Ammon's horn (tissue), 1 donor: ENCODE measurements at regions not wholly inside any gene's neighbourhood (a gene's known extent, or its start where the extent isn't known, plus 50 kb on each side); places are given as distances from the start of the nearest gene placed in this dataset.
"Not testable (repeated sequence)": the region's sequence is repeated elsewhere in the genome, so short reads cannot be mapped to it uniquely, and the experiment has no call there.

Experiments used
- DNase-seq: peaks from one replicate; pipeline ENCODE4 v3.0.0-alpha.2; 2016; ENCODE audit warnings: low spot score

DNA sequence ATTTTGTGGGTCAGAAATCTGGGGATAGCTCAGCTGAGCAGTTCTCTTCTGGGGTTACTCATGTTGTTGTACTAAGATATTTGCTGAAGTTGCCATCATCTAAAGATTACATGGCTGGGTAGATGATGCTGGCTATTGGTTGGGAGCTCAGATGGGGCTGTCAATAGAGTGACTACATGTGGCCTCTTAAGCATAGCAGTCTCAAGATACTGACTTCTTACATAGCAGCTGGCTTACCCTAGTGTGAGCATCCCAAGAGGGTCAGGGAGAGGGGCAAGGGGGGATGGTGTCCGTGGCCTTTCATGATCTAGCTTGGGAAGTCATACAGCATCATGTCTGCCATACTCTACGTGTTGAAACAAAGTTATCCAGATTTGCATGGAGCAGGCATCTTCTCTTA lies 90.1 kb upstream of the HMGA2 start:
- no peak for DNase-seq

DNA sequence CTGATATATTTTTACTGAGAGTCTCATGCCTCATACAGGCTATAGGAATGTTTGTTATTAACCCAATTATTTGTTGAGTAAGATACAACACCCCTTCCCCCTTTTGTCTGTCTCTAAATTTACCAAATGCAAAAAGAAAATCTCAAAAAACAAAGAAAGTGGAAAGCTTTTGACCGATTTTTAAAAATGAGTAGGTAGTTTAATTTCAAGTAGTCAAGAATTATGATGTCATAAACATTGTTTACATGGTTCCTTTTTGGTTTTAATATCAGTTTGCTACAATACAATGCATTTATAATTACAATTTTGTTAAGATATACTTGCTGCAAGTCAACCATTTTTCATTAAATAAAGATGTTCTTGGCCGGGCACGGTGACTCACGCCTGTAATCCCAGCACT lies 84.7 kb upstream of the HMGA2 start:
- no peak for DNase-seq

DNA sequence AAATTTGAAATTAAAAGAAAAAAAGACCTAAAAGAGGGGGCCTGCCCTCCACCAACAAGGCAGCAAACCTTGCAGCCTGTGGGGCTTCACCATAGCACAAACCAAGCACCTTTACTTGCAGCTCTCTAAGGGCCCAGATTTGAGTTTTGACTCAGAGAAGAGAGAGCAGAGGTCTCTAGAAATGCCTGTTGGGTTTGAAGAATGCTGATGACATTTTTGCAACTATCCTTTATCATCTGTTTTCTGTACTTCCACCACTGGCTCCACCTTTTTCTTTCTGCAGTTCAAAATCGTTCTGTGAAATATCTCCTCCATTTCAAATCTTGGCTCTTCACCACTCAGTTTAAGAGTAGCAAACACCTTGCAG lies 83.8 kb upstream of the HMGA2 start:
- no peak for DNase-seq

DNA sequence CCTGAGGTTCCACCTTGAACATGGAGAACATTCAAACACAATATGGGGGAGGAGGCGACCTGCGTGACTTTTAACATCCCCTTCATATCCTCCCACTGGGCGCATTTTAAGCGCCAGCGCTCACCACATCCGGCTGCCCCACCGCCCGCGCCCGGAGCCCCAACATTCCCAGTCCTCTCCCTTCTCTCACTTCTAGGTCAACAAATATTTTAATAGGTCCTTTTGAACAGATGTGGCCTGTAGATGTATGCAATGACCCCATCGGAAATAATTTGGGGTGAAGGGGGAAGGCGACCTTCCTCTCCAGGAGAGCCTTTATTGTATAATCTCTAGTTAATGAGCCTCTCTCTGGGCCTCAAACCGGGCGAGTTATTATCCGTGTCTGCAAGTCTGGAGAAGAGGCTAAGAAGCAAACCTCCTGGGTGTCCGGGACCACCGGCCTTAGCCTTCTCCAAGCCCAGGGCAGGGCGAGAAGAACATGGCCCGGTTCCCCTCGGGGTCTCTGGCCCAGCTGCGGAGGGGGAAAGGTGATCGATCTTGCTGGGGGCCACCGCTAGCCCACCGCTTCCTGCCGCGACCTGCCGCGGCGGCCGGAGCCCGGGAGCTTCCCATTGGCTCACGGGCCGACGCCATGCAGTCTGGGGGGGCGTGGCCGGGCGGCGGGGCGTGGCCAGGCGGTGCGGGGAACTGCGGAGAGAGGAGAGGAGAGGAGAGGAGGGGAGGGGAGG lies 83.2 kb upstream of the HMGA2 start:
- peak; percentile 55 for DNase-seq

DNA sequence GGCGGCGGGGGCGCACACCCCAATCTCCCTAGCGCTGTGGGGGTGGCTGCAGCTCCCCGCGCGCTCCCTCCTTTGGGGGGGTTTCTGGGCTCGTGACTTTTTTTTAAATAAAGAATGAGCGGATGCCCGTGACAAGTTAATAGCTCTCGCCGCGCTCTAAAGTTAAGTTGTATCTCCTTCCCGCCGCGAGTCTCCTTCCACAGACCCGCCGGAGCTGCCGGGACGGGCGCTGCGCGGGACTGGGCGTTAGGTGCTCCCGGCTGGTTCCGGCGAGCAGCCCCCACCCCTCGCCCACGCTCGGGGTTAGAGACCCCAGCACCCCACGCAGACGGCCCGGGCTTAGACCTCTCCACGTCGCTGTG lies 82.6 kb upstream of the HMGA2 start:
- no peak for DNase-seq

DNA sequence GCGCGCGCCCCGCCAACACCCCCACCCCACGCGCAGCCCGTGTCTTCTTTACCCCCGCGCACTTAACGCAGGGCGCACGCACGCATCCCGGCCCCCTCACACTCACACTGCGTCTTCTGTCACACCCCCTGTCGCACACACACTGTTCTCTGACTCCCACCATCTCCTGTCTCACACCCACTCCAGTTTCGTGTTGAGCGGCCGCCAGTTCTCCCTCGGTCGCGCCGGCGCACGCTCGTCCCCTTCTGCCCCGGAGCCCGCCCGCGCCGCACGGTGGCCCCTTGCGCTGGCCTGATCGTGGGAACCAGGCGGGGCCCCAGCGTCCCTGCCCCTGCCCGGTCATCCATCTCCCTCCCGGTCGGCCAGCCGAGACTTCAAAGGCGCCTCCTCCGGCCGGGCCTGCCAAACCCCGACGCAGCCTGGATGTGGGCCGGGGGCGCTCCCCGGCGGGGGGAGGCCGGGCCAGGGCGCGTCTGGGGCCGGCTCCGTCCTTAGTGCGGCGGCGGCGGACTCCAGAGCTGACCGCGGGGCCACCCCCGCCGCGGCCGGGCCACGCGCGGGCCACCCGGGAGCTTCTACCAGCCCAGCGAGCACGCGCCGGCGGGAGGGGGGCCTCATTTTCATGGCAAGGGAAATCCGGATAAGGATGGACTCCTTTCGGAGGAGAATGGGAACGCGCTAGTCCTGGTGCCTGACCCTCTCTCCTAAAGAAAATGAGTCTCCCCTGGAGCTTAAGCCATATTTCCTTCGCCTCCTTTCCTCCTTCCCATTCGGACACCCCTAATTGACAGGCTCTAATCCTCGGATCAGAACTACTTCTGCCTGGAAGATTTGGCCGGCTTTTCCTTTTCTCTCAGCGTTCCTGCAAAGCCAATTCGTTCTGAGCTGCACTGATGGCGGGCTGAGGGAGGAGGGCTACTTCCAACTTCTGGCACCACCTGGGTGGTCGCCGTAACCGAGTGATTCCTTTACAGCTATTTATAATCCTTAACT lies 82.0 kb upstream of the HMGA2 start:
- peak; percentile 22 for DNase-seq

DNA sequence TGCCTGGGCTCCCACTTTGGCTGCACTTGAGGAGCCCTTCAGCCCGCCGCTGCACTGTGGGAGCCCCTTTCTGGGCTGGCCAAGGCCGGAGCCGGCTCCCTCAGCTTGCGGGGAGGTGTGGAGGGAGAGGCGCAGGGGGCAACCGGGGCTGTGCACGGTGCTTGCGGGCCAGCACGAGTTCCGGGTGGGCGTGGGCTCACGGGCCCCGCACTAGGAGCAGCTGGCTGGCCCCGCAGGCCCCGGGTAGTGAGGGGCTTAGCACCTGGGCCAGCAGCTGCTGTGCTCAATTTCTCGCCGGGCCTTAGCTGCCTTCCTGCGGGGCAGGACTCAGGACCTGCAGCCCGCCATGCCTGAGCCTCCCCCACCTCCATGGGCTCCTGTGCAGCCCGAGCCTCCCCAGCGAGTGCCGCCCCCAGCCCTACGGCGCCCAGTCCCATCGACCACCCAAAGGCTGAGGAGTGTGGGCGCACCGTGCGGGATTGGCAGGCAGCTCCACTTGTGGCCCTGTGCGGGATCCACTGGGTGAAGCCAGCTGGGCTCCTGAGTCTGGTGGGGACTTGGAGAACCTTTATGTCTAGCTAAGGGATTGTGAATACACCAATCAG lies 79.9 kb upstream of the HMGA2 start:
- DNase-seq: not testable (repeated sequence)

DNA sequence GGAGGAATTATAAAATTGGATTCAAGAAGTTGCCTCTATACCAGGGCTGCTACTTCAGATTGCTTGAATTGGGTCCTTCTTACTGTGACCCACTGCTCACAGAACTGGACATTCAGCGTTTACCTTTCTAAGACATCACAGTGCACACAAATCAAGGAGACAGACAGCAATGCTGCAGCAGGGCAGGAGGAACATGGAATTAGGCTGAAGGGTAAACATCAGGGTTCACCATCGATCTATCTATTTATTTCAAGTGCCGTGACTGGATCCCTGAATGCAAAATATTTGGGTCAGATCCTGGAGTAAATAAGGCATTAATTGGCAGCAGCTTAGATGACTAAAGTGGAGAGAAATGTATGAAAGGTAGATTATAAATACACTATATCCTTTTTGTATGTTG lies 76.9 kb upstream of the HMGA2 start:
- no peak for DNase-seq

DNA sequence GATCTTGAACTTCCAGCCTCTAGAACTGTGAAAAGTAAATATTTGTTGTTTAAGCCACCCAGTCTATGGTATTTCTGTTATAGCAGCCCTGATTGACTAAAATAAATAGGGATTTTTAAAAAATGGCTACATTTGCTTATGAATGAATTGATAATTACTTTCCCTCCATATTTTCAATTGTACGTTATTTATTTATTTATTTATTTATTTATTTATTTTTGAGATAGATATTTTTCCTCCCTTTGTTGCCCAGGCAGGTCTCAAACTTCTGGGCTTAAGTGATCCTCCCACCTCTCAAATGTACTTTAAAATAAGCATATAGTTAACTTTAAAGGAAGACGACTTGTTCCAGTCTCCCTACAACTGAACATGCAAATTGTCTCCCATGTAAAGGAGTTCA lies 76.0 kb upstream of the HMGA2 start:
- DNase-seq: no peak

DNA sequence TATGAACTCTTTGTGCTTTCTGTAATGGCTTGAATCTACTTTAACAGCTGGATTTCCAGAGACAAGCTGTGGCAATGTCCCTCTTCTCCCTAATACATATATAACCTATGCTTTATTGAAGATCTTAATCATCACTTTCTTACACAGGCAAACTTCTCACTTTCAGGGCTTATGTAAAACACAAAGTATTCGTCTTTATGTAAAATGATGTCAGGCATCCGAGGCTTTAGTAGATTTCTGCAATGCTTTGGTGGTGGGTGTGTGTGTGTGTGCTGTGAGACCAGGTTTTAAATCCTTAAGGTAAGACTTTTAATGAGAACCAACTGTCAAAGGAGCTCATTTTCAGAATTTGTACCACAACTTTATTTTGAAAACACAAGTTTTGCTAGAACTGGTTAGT lies 70.0 kb upstream of the HMGA2 start:
- DNase-seq: no peak

DNA sequence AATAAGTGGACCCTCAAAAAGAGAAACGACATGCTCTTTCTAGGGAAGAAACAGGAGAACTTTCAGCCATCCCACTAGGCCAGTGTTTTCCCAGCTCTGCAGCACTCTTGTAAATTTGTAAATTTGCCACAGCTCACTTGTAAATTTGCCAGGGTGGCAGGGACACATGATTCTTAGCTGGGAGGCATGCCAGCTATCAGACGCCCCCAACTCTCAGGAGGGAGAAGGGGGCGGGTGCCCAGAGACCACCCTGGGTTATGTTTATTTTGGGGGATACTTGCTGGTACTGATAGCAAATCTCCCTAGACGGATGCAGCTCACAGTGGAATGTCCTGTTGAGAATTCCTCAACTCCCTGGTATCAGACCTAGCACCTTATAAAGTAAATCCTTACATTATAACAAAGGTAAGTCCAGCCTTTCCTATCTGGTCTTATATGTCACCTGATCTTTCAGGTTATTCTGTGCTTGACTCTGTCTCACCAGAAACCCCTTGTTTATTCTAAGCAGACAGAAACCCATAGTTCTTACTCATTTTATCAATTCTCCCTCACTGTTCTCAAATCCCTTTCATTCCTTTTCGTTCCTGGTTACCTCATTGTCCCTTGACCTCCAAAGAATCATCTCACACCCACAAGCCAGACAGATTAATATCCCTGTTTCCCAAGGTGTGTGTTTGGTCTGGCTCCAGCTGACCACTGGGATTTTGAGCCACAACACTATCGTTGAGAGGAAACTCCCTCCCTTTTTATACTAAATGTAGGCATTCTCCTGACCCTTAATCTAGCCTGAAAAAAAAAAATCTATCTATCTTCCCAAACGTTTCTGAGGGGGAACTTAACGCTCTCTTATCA lies 69.3 kb upstream of the HMGA2 start:
- no peak for DNase-seq

DNA sequence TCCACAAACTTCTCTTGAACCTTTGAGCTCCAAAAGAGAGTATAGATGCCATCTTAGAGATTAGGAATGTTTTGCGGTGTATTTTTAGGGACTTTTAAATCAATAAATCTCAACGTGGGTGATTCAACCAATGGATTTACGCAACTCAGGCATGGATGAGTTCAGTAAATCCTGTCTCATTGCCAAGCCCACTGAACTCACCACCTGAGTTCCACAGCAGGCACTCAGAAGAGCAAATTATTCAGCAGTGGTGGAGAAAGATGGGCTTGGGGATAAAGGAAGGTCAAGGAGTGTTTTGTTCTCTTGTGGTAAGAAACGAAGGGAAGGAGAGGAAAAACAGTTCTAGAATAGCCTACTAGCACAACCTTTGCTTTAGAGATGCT lies 68.7 kb upstream of the HMGA2 start:
- DNase-seq: no peak

DNA sequence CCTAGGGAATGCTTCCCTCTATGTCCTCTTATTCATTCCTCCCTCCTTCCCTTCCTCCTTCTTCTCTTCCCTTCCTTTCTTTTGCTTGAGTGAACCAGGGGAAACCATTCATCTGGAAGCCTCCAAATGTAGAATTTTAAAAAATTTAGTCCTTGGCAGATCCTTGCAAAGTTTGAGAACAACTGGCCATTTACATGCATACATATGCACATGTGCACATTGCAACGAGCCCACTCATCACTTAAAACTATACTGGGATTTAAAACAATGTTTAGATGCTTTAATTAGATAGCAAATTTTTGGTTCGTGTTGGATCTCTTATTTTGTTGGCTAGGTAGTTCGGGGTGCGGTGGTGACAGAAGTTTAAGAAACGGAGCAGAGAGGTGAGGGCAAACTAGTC lies 68.0 kb upstream of the HMGA2 start:
- DNase-seq: no peak

DNA sequence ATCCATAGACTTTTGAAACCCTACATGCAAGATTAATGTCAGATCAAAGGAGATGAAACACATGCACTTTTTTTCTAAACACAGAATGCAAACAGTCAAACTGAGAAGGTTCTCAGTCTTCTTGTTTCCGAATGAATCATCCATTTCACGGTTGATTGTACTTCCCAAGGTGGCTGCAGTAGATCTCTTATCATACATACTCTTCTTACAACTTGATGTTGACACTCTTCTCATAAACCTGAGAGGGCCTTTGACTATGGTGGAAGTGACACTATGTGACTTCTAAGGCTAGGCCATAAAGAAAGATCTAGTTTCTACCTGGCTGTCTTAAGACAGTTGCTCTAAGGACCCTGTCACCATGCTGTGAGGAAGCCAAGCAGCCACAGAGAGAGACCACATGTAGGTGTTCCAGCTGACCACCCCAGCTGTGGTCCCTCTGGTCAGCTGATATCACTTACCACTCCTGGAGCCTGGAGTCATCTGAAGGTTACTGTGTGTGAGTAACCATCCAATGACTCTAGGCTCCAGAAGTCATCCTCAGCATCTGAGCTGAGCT lies 67.2 kb upstream of the HMGA2 start:
- DNase-seq: no peak

DNA sequence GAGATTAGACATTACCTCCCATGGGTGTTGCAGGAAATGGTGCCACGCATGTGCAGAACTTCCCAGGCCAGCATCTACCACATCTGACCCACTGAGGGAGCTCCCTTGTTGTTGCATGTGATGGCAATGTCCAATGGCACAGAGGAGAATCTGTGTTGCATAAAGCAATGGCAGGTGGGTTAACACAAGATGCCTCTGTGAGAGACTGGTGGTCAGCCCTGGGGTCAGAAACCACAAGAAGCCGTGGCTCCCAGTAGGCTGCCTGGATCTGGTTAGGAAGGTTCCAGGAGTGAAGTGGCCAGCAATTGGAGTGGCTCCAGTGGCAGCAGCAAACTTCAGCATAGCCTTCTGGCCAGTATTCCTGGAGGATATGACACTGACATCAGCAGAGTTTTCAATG lies 65.9 kb upstream of the HMGA2 start:
- DNase-seq: no peak

DNA sequence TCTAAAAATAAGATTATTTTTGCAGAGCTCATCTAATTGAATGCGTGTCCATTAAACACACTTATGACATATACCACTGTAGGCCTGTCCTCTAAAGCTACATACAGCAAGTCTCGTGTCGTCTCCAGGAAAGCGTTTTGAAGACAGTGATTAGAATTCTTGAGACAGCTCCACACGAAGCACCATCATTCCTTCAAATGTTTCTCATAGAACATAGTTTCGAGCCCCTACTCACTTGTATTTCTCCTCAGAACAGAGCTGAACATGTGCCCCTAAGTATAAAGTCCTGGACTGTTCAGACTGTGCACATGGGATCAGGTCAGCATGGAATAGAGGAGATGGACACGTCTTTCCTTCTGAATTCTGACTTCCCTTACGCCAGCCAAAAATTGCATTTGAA lies 64.5 kb upstream of the HMGA2 start:
- no peak for DNase-seq

DNA sequence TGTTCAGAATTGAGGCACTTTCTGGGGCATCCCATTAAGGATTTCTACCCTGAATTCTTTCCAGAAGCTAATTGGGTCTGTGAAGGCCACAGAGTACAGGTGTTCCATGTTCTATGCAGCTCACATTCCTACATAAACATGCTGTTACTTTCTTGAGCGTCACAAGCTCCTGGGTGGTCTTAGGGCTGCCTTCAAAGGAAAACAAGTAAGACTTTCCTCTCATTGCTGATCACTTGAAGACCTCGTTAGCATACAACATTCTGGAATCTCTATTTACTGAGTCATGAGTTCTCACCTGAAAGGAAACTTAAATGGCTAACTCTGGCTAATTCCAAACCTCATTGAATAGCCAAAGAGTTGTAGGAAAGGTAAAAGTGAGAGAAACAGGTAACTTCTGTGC lies 63.0 kb upstream of the HMGA2 start:
- no peak for DNase-seq

DNA sequence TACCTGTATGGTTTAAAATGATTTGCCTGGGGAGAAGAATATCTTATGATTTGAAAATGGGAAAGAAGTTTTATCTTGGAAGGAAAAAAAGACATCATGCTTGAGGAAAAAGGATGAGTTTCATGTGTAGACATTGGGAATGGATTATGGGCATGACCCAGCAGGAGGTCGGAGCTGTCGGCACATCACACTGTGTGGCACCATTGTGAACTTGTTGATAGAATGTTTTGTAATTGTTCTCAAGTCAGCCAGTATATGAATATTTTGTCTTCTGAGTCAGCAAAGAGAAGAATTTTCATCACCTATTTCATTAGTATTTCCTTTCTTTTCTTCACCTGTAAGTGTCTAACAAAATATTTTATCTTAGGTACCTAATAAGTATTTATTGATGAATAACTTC lies 60.0 kb upstream of the HMGA2 start:
- DNase-seq: no peak

DNA sequence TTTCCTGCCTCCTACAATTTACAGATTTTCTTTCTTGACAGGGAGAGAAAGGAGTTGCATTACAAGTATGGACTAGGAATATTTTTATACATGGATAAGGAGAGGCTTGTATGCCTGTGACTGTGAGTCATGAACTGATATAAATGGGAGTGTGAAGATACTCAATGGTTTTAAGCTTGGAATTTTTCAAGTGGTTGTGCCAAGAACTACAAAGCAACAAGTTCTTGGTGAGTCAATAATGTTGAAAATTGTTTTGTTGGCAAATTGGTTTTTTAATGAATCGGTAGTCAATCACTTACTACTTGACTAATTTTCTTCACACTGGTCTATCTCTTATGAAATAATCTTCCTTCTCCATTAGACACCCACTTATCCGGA lies 58.9 kb upstream of the HMGA2 start:
- no peak for DNase-seq

DNA sequence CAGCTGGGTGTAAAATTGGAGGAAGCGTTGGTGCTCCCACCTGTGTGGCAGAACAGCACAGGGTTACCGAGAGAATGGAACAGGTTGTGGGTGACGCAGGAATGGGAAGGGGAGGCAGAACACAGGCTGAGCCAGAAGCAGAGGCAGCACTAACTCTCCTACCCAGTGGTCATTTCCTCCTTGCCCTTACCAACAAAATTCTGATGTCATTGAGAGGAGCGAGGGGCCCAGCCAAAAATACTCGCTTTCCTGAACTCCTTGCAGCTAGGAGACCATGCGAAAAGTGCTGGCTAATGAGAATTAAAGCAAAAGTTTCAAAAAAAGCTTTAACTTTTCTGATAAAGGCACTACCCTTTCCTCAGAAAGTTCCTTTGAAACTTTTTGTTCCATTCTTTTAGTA lies 54.4 kb upstream of the HMGA2 start:
- no peak for DNase-seq
